H9 (cell line): ENCODE measurements at regions not wholly inside any gene's neighbourhood (a gene's known extent, or its start where the extent isn't known, plus 50 kb on each side); places are given as distances from the start of the nearest gene placed in this dataset.

Experiments
- DNase-seq: peaks from one replicate; pipeline ENCODE4 v3.0.0-alpha.2; 2017
- H2AFZ ChIP-seq: one replicate; pipeline ENCODE4 v1.6.1; 2013; ENCODE audit warnings: mild to moderate bottlenecking, low read length, control low read depth, moderate library complexity
- H2AK5ac ChIP-seq: 2 replicates; pipeline ENCODE4 v1.6.1; 2013; ENCODE audit warnings: low read length, control low read depth, mixed read lengths; ENCODE audit not compliant: insufficient read length
- H2BK120ac ChIP-seq: one replicate; pipeline ENCODE4 v1.6.1; 2013; ENCODE audit warnings: low read depth, mild to moderate bottlenecking, low read length, control low read depth, inconsistent platforms; ENCODE audit not compliant: poor library complexity, severe bottlenecking
- H2BK12ac ChIP-seq: 2 replicates; pipeline ENCODE4 v1.6.1; 2013; ENCODE audit warnings: low read length, control low read depth, mixed read lengths, low read depth; ENCODE audit not compliant: insufficient read length
- H2BK15ac ChIP-seq: 2 replicates; pipeline ENCODE4 v1.6.1; 2013; ENCODE audit warnings: low read depth, low read length, control low read depth
- H2BK20ac ChIP-seq: one replicate; pipeline ENCODE4 v1.6.1; 2013; ENCODE audit warnings: low read depth, mild to moderate bottlenecking, low read length, control low read depth, inconsistent platforms; ENCODE audit not compliant: poor library complexity, severe bottlenecking
- H2BK5ac ChIP-seq: 2 replicates; pipeline ENCODE4 v1.6.1; 2013; ENCODE audit warnings: low read length, control low read depth, mixed read lengths; ENCODE audit not compliant: insufficient read length
- H3K14ac ChIP-seq: 2 replicates; pipeline ENCODE4 v1.6.1; 2013; ENCODE audit warnings: low read length, control low read depth; ENCODE audit not compliant: insufficient read depth
- H3K18ac ChIP-seq: 2 replicates; pipeline ENCODE4 v1.6.1; 2013; ENCODE audit warnings: low read depth, mild to moderate bottlenecking, mixed read lengths, low read length, control low read depth; ENCODE audit not compliant: insufficient read length
- H3K23ac ChIP-seq: 2 replicates; pipeline ENCODE4 v1.6.1; 2013; ENCODE audit warnings: low read length, control low read depth, mixed read lengths, low read depth; ENCODE audit not compliant: insufficient read length
- H3K23me2 ChIP-seq: 2 replicates; pipeline ENCODE4 v1.6.1; 2013; ENCODE audit warnings: low read depth, mild to moderate bottlenecking, mixed read lengths, low read length, control low read depth; ENCODE audit not compliant: insufficient read length, poor library complexity, severe bottlenecking
- H3K27ac ChIP-seq: 2 replicates; pipeline ENCODE4 v1.5.1; 2013; ENCODE audit warnings: low read length, control low read depth, mixed read lengths, low read depth; ENCODE audit not compliant: insufficient read length
- H3K27me3 ChIP-seq: 2 replicates; pipeline ENCODE4 v1.6.1; 2013; ENCODE audit warnings: low read length, control low read depth, inconsistent platforms; ENCODE audit not compliant: insufficient read depth
- H3K4ac ChIP-seq: 2 replicates; pipeline ENCODE4 v1.6.1; 2013; ENCODE audit warnings: low read depth, mild to moderate bottlenecking, control low read depth, inconsistent platforms, low read length, moderate library complexity
- H3K4me1 ChIP-seq: 2 replicates; pipeline ENCODE4 v1.6.1; 2013; ENCODE audit warnings: low read length, control low read depth, inconsistent platforms; ENCODE audit not compliant: insufficient read depth
- H3K4me2 ChIP-seq: 2 replicates; pipeline ENCODE4 v1.6.1; 2013; ENCODE audit warnings: low read length, control low read depth, mixed read lengths; ENCODE audit not compliant: insufficient read length, insufficient read depth
- H3K56ac ChIP-seq: 2 replicates; pipeline ENCODE4 v1.6.1; 2013; ENCODE audit warnings: low read depth, mild to moderate bottlenecking, mixed read lengths, low read length, control low read depth; ENCODE audit not compliant: insufficient read length
- H3K79me1 ChIP-seq: 2 replicates; pipeline ENCODE4 v1.6.1; 2013; ENCODE audit warnings: low read depth, mild to moderate bottlenecking, moderate library complexity, low read length, control low read depth, inconsistent platforms; ENCODE audit not compliant: insufficient read depth, poor library complexity, severe bottlenecking
- H3K79me2 ChIP-seq: 2 replicates; pipeline ENCODE4 v1.6.1; 2013; ENCODE audit warnings: low read length, control low read depth, inconsistent platforms; ENCODE audit not compliant: insufficient read depth
- H3K9ac ChIP-seq: 2 replicates; pipeline ENCODE4 v1.6.1; 2013; ENCODE audit warnings: low read length, control low read depth, mixed read lengths; ENCODE audit not compliant: insufficient read length; ENCODE audit errors: extremely low read depth
- H3K9me3 ChIP-seq: one replicate; pipeline ENCODE4 v1.6.1; 2013; ENCODE audit warnings: low read depth, low read length, inconsistent platforms; ENCODE audit not compliant: control insufficient read depth
- H3T11ph ChIP-seq: one replicate; pipeline ENCODE4 v1.6.1; 2013; ENCODE audit warnings: mild to moderate bottlenecking, low read length, control low read depth, inconsistent platforms
- H4K20me1 ChIP-seq: one replicate; pipeline ENCODE4 v1.6.1; 2013; ENCODE audit not compliant: control insufficient read depth, insufficient read length, insufficient read depth
- H4K5ac ChIP-seq: 2 replicates; pipeline ENCODE4 v1.6.1; 2013; ENCODE audit warnings: low read depth, mild to moderate bottlenecking, mixed read lengths, low read length, control low read depth; ENCODE audit not compliant: insufficient read length
- H4K8ac ChIP-seq: replicated peaks from 2 replicates; pipeline ENCODE4 v1.6.1; 2013; ENCODE audit warnings: low read length, control low read depth, mixed read lengths, low read depth; ENCODE audit not compliant: insufficient read length
- H4K91ac ChIP-seq: 2 replicates; pipeline ENCODE4 v1.6.1; 2013; ENCODE audit warnings: low read depth, mild to moderate bottlenecking, moderate library complexity, mixed read lengths, low read length, control low read depth; ENCODE audit not compliant: insufficient read length
- H3K27ac Mint-ChIP-seq, 3 experiments: 2 replicates in 2 of 3; 3 replicates in 1 of 3; pipeline ENCODE4 v1.8.0; 2020 to 2021; ENCODE audit warnings: mixed read lengths in 3 of 3, mild to moderate bottlenecking in 1 of 3, moderate library complexity in 1 of 3
- H3K27me3 Mint-ChIP-seq: 2 replicates; pipeline ENCODE4 v1.8.0; 2021; ENCODE audit warnings: low read depth, mild to moderate bottlenecking, moderate library complexity, mixed read lengths
- H3K36me3 Mint-ChIP-seq, 3 experiments: 2 replicates in 2 of 3; 3 replicates in 1 of 3; pipeline ENCODE4 v1.8.0; 2020 to 2021; ENCODE audit warnings: low read depth in 3 of 3, mixed read lengths in 3 of 3; ENCODE audit not compliant: insufficient read depth in 1 of 3
- H3K4me1 Mint-ChIP-seq, 2 experiments: 2 replicates each; pipeline ENCODE4 v1.8.0; 2020; ENCODE audit warnings: mixed read lengths in 2 of 2
- H3K4me3 Mint-ChIP-seq, 2 experiments: 2 replicates in 1 of 2; 3 replicates in 1 of 2; pipeline ENCODE4 v1.8.0; 2020 to 2021; ENCODE audit warnings: mild to moderate bottlenecking in 2 of 2, mixed read lengths in 2 of 2, moderate library complexity in 1 of 2
- H3K9me3 Mint-ChIP-seq, 2 experiments: 2 replicates in 1 of 2; 3 replicates in 1 of 2; pipeline ENCODE4 v1.8.0; 2020; ENCODE audit warnings: mild to moderate bottlenecking in 2 of 2, mixed read lengths in 2 of 2, moderate library complexity in 1 of 2
- WGBS: extraction: QIAGEN DNeasy Blood & Tissue Kit; methylation state at CpG from one replicate; pipeline ENCODE4 v1.1.7; 2013; ENCODE audit warnings: missing lambda C conversion rate, low lambda C conversion rate, mixed read lengths; ENCODE audit not compliant: insufficient read length; ENCODE audit errors: extremely low coverage; 5-methylcytosine and 5-hydroxymethylcytosine counted together
- TF ChIP-seq, protein P1 (sequence below): fragments of 200-600 bp; sonication (generic); conservative IDR thresholded peaks from 3 replicates; pipeline ENCODE4 v1.8.0; 2021; ENCODE audit warnings: antibody characterized with exemption, mild to moderate bottlenecking

DNA sequence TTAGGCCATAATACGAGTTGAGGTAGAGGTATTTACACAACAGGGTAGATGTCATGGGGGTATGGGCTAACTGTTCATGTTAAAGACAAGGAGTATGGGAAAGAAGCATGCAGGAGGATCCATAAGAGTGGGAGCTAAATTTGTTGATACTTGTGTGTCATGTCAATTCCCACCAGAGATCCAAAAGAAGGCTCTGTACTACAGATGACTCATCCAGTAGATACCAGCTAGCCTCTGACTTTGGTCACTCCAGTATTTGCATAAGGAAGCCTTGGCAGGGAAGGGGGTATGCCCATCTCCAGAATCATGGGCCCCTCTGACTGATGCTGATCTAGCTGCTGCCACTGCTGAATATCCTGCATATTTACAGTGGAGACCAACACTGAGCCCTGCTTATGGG is 743.7 kb upstream of the GRAMD2B start:
- no peak overlapping the region for H2BK20ac ChIP-seq
- H3K4me1 ChIP-seq = no peaks in the 10 kb centered on the region
- TF ChIP-seq, protein P1, sequence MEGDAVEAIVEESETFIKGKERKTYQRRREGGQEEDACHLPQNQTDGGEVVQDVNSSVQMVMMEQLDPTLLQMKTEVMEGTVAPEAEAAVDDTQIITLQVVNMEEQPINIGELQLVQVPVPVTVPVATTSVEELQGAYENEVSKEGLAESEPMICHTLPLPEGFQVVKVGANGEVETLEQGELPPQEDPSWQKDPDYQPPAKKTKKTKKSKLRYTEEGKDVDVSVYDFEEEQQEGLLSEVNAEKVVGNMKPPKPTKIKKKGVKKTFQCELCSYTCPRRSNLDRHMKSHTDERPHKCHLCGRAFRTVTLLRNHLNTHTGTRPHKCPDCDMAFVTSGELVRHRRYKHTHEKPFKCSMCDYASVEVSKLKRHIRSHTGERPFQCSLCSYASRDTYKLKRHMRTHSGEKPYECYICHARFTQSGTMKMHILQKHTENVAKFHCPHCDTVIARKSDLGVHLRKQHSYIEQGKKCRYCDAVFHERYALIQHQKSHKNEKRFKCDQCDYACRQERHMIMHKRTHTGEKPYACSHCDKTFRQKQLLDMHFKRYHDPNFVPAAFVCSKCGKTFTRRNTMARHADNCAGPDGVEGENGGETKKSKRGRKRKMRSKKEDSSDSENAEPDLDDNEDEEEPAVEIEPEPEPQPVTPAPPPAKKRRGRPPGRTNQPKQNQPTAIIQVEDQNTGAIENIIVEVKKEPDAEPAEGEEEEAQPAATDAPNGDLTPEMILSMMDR = no peak
- no peak overlapping the region for H4K91ac ChIP-seq
- no peaks in the 10 kb centered on the region for H4K20me1 ChIP-seq
- H3K4me2 ChIP-seq = no peak overlapping the region
- no peaks in the 10 kb centered on the region for H3K79me2 ChIP-seq
- Mint-ChIP-seq H3K27me3 (no peaks in the 10 kb centered on the region), H3K9me3 (peaks cover 0 to 2% of the 10 kb centered on the region in 2 experiments; a peak in 1 of 5 replicates), H3K4me3 (no peak overlapping the region), H3K27ac (no peak overlapping the region), H3K4me1 (peaks cover 4 to 6% of the 10 kb centered on the region in 2 experiments; a peak in 2 of 4 replicates), H3K36me3 (0 out of 7 replicates have a peak, but pooled peaks cover 0 to 9% (median 0%) of the 10 kb centered on the region in 3 experiments)
- no peak overlapping the region for H3K27ac ChIP-seq
- WGBS = no CpG with 5 or more reads among the region's 1 CpG
- H4K5ac ChIP-seq = no peak overlapping the region
- H2BK15ac ChIP-seq = no peak overlapping the region
- H3K9me3 ChIP-seq = no peaks in the 10 kb centered on the region
- DNase-seq = no peak
- no peak overlapping the region for H2BK12ac ChIP-seq
- no peak overlapping the region for H4K8ac ChIP-seq
- no peak overlapping the region for H2BK5ac ChIP-seq
- no peaks in the 10 kb centered on the region for H3K23me2 ChIP-seq
- no peak overlapping the region for H2AFZ ChIP-seq
- H3K14ac ChIP-seq = no peak overlapping the region
- no peak overlapping the region for H3T11ph ChIP-seq
- H3K56ac ChIP-seq = no peak overlapping the region
- no peaks in the 10 kb centered on the region for H3K79me1 ChIP-seq
- no peak overlapping the region for H2BK120ac ChIP-seq
- no peak overlapping the region for H3K18ac ChIP-seq
- no peak overlapping the region for H3K23ac ChIP-seq
- no peaks in the 10 kb centered on the region for H3K27me3 ChIP-seq
- no peak overlapping the region for H3K4ac ChIP-seq
- no peak overlapping the region for H2AK5ac ChIP-seq
- H3K9ac ChIP-seq = no peak overlapping the region
